GM18505 (cell line): ENCODE measurements at regions not wholly inside any gene's neighbourhood (a gene's known extent, or its start where the extent isn't known, plus 50 kb on each side); places are given as distances from the start of the nearest gene placed in this dataset.
"Not testable (repeated sequence)": the region's sequence is repeated elsewhere in the genome, so short reads cannot be mapped to it uniquely, and the experiment has no call there.

Source experiments
- ATAC-seq: cut with Tn5 transposase; IDR thresholded peaks from one replicate; pipeline ENCODE4 v1.9.1; 2021; ENCODE audit not compliant: unreplicated experiment
- POLR2A ChIP-seq: IDR thresholded peaks from 4 replicates; pipeline ENCODE4 v1.6.1; 2011; ENCODE audit warnings: borderline replicate concordance; ENCODE audit not compliant: insufficient read depth, insufficient read length; ENCODE audit errors: extremely low read depth

GRCh38 chr3:186439725-186440124 is 77.7 kb upstream of the DGKG start:
- no peak for TF ChIP-seq POLR2A
- no peak for ATAC-seq

GRCh38 chr3:186435332-186435731 is 73.3 kb upstream of the DGKG start:
- not testable (repeated sequence) for ATAC-seq

- no peak for TF ChIP-seq POLR2A
- ATAC-seq = no peak
These were observed 71.1 kb upstream of the DGKG start for GRCh38 chr3:186432944-186433732.

GRCh38 chr3:186432189-186432588 is 70.2 kb upstream of the DGKG start:
- no peak for ATAC-seq
- TF ChIP-seq POLR2A = no peak

- ATAC-seq = no peak
- no peak for TF ChIP-seq POLR2A
These were observed 65.7 kb upstream of the DGKG start for GRCh38 chr3:186427627-186428281.

GRCh38 chr3:186425788-186426730 is 64.0 kb upstream of the DGKG start:
- no peak for TF ChIP-seq POLR2A
- no peak for ATAC-seq

- no peak for TF ChIP-seq POLR2A
- ATAC-seq = no peak
These were observed 59.9 kb upstream of the DGKG start for GRCh38 chr3:186421946-186422345.

- ATAC-seq = no peak
- no peak for TF ChIP-seq POLR2A
These were observed 56.7 kb upstream of the DGKG start for GRCh38 chr3:186418671-186419145.

GRCh38 chr3:186417791-186418190 is 55.8 kb upstream of the DGKG start:
- TF ChIP-seq POLR2A = no peak
- ATAC-seq = no peak

- ATAC-seq = no peak
These were observed 52.8 kb upstream of the DGKG start for GRCh38 chr3:186414735-186415419.

GRCh38 chr3:186413615-186414415 is 51.8 kb upstream of the DGKG start:
- ATAC-seq = peak; percentile 53
- TF ChIP-seq POLR2A = no peak

More at GRCh38 chr3:186414735-186415419, 52.8 kb upstream of the DGKG start:
- TF ChIP-seq POLR2A = no peak

GRCh38 chr3:186411994-186412393 is 50.0 kb upstream of the DGKG start:
- no peak for TF ChIP-seq POLR2A
- ATAC-seq = no peak
